Nephron progenitor cell (in vitro differentiated cells): ENCODE measurements at regions not wholly inside any gene's neighbourhood (a gene's known extent, or its start where the extent isn't known, plus 50 kb on each side); places are given as distances from the start of the nearest gene placed in this dataset.

ENCODE experiments used
- DNase-seq: peaks from one replicate; pipeline ENCODE4 v3.0.0; 2021
- H3K27ac Mint-ChIP-seq: 2 replicates; pipeline ENCODE4 v1.8.0; 2021; ENCODE audit warnings: mild to moderate bottlenecking, moderate library complexity, mixed read lengths
- H3K27me3 Mint-ChIP-seq: 2 replicates; pipeline ENCODE4 v1.8.0; 2021; ENCODE audit warnings: mild to moderate bottlenecking, low read depth, mixed read lengths; ENCODE audit not compliant: poor library complexity
- H3K36me3 Mint-ChIP-seq: 2 replicates; pipeline ENCODE4 v1.8.0; 2021; ENCODE audit warnings: low read depth, mixed read lengths
- H3K4me1 Mint-ChIP-seq: 2 replicates; pipeline ENCODE4 v1.8.0; 2021; ENCODE audit warnings: mixed read lengths
- H3K4me3 Mint-ChIP-seq: 2 replicates; pipeline ENCODE4 v1.8.0; 2021; ENCODE audit warnings: mild to moderate bottlenecking, moderate library complexity, mixed read lengths
- H3K9me3 Mint-ChIP-seq: 2 replicates; pipeline ENCODE4 v1.8.0; 2021; ENCODE audit warnings: mild to moderate bottlenecking, moderate library complexity, mixed read lengths
- TF ChIP-seq, protein P1 (sequence below): fragments of 200-600 bp; sonication (generic); IDR thresholded peaks from 2 replicates; pipeline ENCODE4 v1.5.0; 2021; ENCODE audit warnings: antibody characterized with exemption

DNA sequence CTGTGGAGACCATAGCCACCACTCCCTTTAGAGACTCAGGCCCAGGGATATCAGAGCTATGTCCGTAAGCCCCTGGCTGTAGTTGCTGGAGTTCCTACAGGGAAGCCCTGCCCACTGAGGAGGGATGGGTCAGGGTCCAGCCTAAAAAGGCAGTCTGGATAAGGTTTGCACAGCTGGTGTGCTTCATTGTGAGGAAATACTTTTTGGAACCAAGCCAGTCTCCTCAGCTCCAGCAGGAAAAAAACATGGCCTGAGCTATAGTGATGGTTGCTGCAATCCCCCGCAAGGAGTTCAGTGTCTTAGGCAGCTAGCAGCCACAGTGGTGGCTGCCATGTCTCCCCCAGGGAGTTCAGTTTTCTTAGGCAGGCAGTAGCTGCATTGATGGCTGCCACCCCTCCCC, 52.6 kb upstream of the CYP2C8 start:
- Mint-ChIP-seq H3K9me3 (peaks cover 59% of the 10 kb centered on the region), H3K4me3 (no peak overlapping the region), H3K27ac (no peak overlapping the region), H3K4me1 (no peaks in the 10 kb centered on the region), H3K36me3 (peaks cover 26% of the 10 kb centered on the region), H3K27me3 (peaks cover 6% of the 10 kb centered on the region)
- TF ChIP-seq, protein P1, sequence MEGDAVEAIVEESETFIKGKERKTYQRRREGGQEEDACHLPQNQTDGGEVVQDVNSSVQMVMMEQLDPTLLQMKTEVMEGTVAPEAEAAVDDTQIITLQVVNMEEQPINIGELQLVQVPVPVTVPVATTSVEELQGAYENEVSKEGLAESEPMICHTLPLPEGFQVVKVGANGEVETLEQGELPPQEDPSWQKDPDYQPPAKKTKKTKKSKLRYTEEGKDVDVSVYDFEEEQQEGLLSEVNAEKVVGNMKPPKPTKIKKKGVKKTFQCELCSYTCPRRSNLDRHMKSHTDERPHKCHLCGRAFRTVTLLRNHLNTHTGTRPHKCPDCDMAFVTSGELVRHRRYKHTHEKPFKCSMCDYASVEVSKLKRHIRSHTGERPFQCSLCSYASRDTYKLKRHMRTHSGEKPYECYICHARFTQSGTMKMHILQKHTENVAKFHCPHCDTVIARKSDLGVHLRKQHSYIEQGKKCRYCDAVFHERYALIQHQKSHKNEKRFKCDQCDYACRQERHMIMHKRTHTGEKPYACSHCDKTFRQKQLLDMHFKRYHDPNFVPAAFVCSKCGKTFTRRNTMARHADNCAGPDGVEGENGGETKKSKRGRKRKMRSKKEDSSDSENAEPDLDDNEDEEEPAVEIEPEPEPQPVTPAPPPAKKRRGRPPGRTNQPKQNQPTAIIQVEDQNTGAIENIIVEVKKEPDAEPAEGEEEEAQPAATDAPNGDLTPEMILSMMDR, result no peak
- no peak for DNase-seq
